Muscle layer of colon (tissue), 2 donors: ENCODE measurements at regions not wholly inside any gene's neighbourhood (a gene's known extent, or its start where the extent isn't known, plus 50 kb on each side); places are given as distances from the start of the nearest gene placed in this dataset.
"Not testable (repeated sequence)": the region's sequence is repeated elsewhere in the genome, so short reads cannot be mapped to it uniquely, and the experiment has no call there.

Experiments used
- H3K27ac ChIP-seq: one replicate; pipeline ENCODE4 v1.7.0; 2013; ENCODE audit warnings: low read depth, mild to moderate bottlenecking, low read length, moderate library complexity
- H3K27me3 ChIP-seq, 2 donors: one replicate each; pipeline ENCODE4 v1.7.0; 2013; ENCODE audit warnings: low read length in 2 of 2, mild to moderate bottlenecking in 2 of 2; ENCODE audit not compliant: insufficient read depth in 2 of 2, control insufficient read depth in 1 of 2
- H3K36me3 ChIP-seq: one replicate; pipeline ENCODE4 v1.7.0; 2013; ENCODE audit warnings: mild to moderate bottlenecking, low read length; ENCODE audit not compliant: insufficient read depth
- H3K4me1 ChIP-seq: one replicate; pipeline ENCODE4 v1.7.0; 2013; ENCODE audit warnings: mild to moderate bottlenecking, low read length; ENCODE audit not compliant: insufficient read depth
- H3K4me3 ChIP-seq, 2 donors: one replicate each; pipeline ENCODE4 v1.7.0; 2013; ENCODE audit warnings: low read length in 2 of 2, low read depth in 1 of 2, mild to moderate bottlenecking in 1 of 2, moderate library complexity in 1 of 2
- H3K9ac ChIP-seq: one replicate; pipeline ENCODE4 v1.7.0; 2013; ENCODE audit warnings: low read length
- H3K9me3 ChIP-seq: one replicate; pipeline ENCODE4 v1.7.0; 2013; ENCODE audit warnings: mild to moderate bottlenecking, low read length
- donor health status: abdominal sarcoma.
- donor health status: Adenocarcinoma of cecum.

- not testable (repeated sequence) for H3K27ac ChIP-seq, H3K4me3 ChIP-seq, H3K4me1 ChIP-seq, H3K9ac ChIP-seq, H3K9me3 ChIP-seq, H3K27me3 ChIP-seq, H3K36me3 ChIP-seq
Observed at GRCh38 chr20:25844640-25845039, 148.0 kb upstream of the ZNF337 start.

- not testable (repeated sequence) for H3K27me3 ChIP-seq, H3K36me3 ChIP-seq, H3K27ac ChIP-seq, H3K9me3 ChIP-seq, H3K9ac ChIP-seq, H3K4me1 ChIP-seq, H3K4me3 ChIP-seq
Observed at GRCh38 chr20:25813511-25813910, 116.9 kb upstream of the ZNF337 start.

- not testable (repeated sequence) for H3K9me3 ChIP-seq, H3K27me3 ChIP-seq, H3K4me1 ChIP-seq, H3K27ac ChIP-seq, H3K9ac ChIP-seq, H3K4me3 ChIP-seq, H3K36me3 ChIP-seq
Observed at GRCh38 chr20:25798174-25798993, 101.7 kb upstream of the ZNF337 start.

GRCh38 chr20:25797062-25797461, 100.4 kb upstream of the ZNF337 start:
- not testable (repeated sequence) for H3K9me3 ChIP-seq, H3K36me3 ChIP-seq, H3K4me1 ChIP-seq, H3K27ac ChIP-seq, H3K27me3 ChIP-seq, H3K4me3 ChIP-seq, H3K9ac ChIP-seq

- not testable (repeated sequence) for H3K9me3 ChIP-seq, H3K36me3 ChIP-seq, H3K4me1 ChIP-seq, H3K27ac ChIP-seq, H3K27me3 ChIP-seq, H3K4me3 ChIP-seq, H3K9ac ChIP-seq
Observed at GRCh38 chr20:25777241-25777640, 80.6 kb upstream of the ZNF337 start.

GRCh38 chr20:25774711-25775110, 78.1 kb upstream of the ZNF337 start:
- not testable (repeated sequence) for H3K9me3 ChIP-seq, H3K27me3 ChIP-seq, H3K36me3 ChIP-seq, H3K27ac ChIP-seq, H3K9ac ChIP-seq, H3K4me1 ChIP-seq, H3K4me3 ChIP-seq

GRCh38 chr20:25774203-25774602, 77.5 kb upstream of the ZNF337 start:
- H3K9ac ChIP-seq, H3K4me1 ChIP-seq, H3K27ac ChIP-seq, H3K27me3 ChIP-seq, H3K4me3 ChIP-seq, H3K36me3 ChIP-seq, H3K9me3 ChIP-seq: not testable (repeated sequence)

- H3K36me3 ChIP-seq, H3K9me3 ChIP-seq: not testable (repeated sequence)
Observed at GRCh38 chr20:25772437-25772836, 75.8 kb upstream of the ZNF337 start.

GRCh38 chr20:25771818-25772217, 75.2 kb upstream of the ZNF337 start:
- H3K9ac ChIP-seq, H3K27ac ChIP-seq, H3K36me3 ChIP-seq, H3K4me1 ChIP-seq, H3K4me3 ChIP-seq, H3K9me3 ChIP-seq, H3K27me3 ChIP-seq: not testable (repeated sequence)

More at GRCh38 chr20:25772437-25772836, 75.8 kb upstream of the ZNF337 start:
- H3K4me3 ChIP-seq, H3K27ac ChIP-seq, H3K27me3 ChIP-seq, H3K9ac ChIP-seq, H3K4me1 ChIP-seq: not testable (repeated sequence)

GRCh38 chr20:25761596-25761995, 64.9 kb upstream of the ZNF337 start:
- H3K36me3 ChIP-seq, result no peaks in the 10 kb centered on the region
- H3K9ac ChIP-seq, result no peak overlapping the region
- H3K4me1 ChIP-seq, result no peaks in the 10 kb centered on the region
- no peak overlapping the region for H3K27ac ChIP-seq
- H3K27me3 ChIP-seq, result no peaks in the 10 kb centered on the region
- no peak overlapping the region for H3K4me3 ChIP-seq
- H3K9me3 ChIP-seq, result no peaks in the 10 kb centered on the region

GRCh38 chr20:25761046-25761445, 64.4 kb upstream of the ZNF337 start:
- H3K9me3 ChIP-seq, H3K36me3 ChIP-seq: not testable (repeated sequence)

More at GRCh38 chr20:25761046-25761445, 64.4 kb upstream of the ZNF337 start:
- H3K9ac ChIP-seq, H3K4me3 ChIP-seq, H3K27me3 ChIP-seq, H3K27ac ChIP-seq, H3K4me1 ChIP-seq: not testable (repeated sequence)
